Spleen (tissue), 7 donors: ENCODE measurements at regions not wholly inside any gene's neighbourhood (a gene's known extent, or its start where the extent isn't known, plus 50 kb on each side); places are given as distances from the start of the nearest gene placed in this dataset.

Experiments used
- CTCF ChIP-seq, 11 experiments: fragments of 200-600 bp in 7 of 11; fragments of 450-650 bp in 4 of 11; sonication (generic) in 4 of 11; IDR thresholded peaks in 8 of 11; conservative IDR thresholded peaks in 3 of 11; 1 replicate in 7 of 11; 2 replicates in 4 of 11; pipeline versions ENCODE4 v1.4.0 to v1.8.0; 2016 to 2021; ENCODE audit warnings: antibody characterized with exemption in 11 of 11, inconsistent platforms in 4 of 11, mild to moderate bottlenecking in 1 of 11
- POLR2A ChIP-seq, 3 donors: fragments of 450-650 bp; IDR thresholded peaks; one replicate each; pipeline ENCODE4 v1.5.1; 2017; ENCODE audit warnings: antibody characterized with exemption in 3 of 3, mild to moderate bottlenecking in 1 of 3
- POLR2AphosphoS5 ChIP-seq, 3 donors: sonication (generic); formaldehyde crosslinking; IDR thresholded peaks; one replicate each; pipeline ENCODE4 v1.5.1; 2017; ENCODE audit warnings: antibody characterized with exemption in 3 of 3
- donor health status: DM: no; HTN: no; CAD: no; lungs with moderate emphysema.
- donor health status: DM: no; HTN: no; CAD: no.
- donor health status: DM: no; HTN: no; CAD: no.

DNA sequence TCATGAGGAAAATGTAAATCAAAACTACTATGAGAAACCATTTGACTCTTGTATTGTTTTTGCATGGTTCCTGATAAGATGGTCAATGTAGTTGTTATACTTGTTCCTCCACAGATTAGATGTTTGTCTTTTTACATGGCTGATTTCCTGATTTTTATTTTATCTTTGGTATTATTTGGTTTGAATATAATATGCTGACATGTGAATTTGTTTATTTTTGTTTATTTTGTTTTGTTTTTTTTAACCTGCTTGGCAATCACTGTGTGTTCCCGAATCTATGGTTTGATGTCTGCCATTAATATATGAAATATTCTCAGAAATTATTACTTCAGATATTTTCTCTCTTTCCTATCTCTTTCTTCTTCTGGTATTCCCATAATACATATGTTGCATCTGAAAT lies 899.5 kb upstream of the ADGRB3 start:
- TF ChIP-seq CTCF (IDR thresholded peaks at IDR 0.05 in 8 of 11, conservative IDR thresholded peaks at IDR 0.05 in 3 of 11): no peak
- no peak for TF ChIP-seq POLR2A (IDR thresholded peaks at IDR 0.05)
- TF ChIP-seq POLR2AphosphoS5 (IDR thresholded peaks at IDR 0.05): no peak
